NT2/D1 (cell line): ENCODE measurements at regions not wholly inside any gene's neighbourhood (a gene's known extent, or its start where the extent isn't known, plus 50 kb on each side); places are given as distances from the start of the nearest gene placed in this dataset.

Experiments used
- SUZ12 ChIP-seq: IDR thresholded peaks from 2 replicates; pipeline ENCODE4 v1.6.1; 2011; ENCODE audit not compliant: insufficient read length, insufficient read depth; ENCODE audit errors: extremely low read depth
- YY1 ChIP-seq: IDR thresholded peaks from 2 replicates; pipeline ENCODE4 v1.6.1; 2011; ENCODE audit not compliant: insufficient read length, insufficient read depth
- ZNF274 ChIP-seq: IDR thresholded peaks from 2 replicates; pipeline ENCODE4 v1.6.1; 2011; ENCODE audit warnings: mild to moderate bottlenecking, low read depth, low read length

DNA sequence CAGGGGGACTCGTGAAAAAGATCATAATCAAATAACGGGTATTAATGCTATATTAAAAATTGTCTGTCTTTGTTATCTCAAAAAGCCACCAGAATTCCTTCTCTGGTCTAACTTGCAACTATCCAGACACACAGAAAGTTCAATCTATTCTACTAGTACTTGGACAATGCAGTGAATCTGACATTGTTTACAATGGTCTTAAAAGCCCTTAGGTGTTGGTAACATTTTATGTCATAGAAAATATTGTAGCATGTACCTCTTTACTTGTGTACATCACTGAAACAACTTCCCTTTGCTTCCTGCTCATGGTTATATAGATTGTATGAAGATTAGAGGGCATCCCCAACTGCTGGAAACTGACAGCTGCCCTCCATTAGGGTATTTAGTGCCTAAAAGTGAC is 71.1 kb upstream of the PPP3CA start:
- TF ChIP-seq SUZ12 (no peak), YY1 (no peak), ZNF274 (no peak)
